Bronchial epithelial cell (primary cell): ENCODE measurements at regions not wholly inside any gene's neighbourhood (a gene's known extent, or its start where the extent isn't known, plus 50 kb on each side); places are given as distances from the start of the nearest gene placed in this dataset.
A peak's percentile ranks its signal among the peaks of the same experiment; 100 is the strongest.

Experiments
- DNase-seq: peaks from one replicate; pipeline ENCODE4 v3.0.0-alpha.2; 2010; ENCODE audit warnings: low read depth
- FAIRE-seq: peaks from 2 replicates; lab custom pipeline; 2011; peaks lifted over from hg19 to GRCh38; lab: Jason Lieb, UNC
- H3K27me3 ChIP-seq: 2 replicates; pipeline ENCODE4 v1.5.1; 2011; ENCODE audit warnings: low read length; ENCODE audit not compliant: control insufficient read depth, insufficient read depth
- H3K36me3 ChIP-seq: 2 replicates; pipeline ENCODE4 v1.5.1; 2011; ENCODE audit warnings: low read length; ENCODE audit not compliant: control insufficient read depth, insufficient read depth
- H3K4me3 ChIP-seq: 2 replicates; pipeline ENCODE4 v1.5.1; 2011; ENCODE audit warnings: mild to moderate bottlenecking, low read depth, low read length, control low read depth
- TF ChIP-seq, protein P1 (sequence below): IDR thresholded peaks from 2 replicates; pipeline ENCODE4 v1.5.1; 2011; ENCODE audit warnings: mild to moderate bottlenecking, moderate library complexity, low read length, control low read depth, inconsistent platforms; ENCODE audit not compliant: insufficient read depth, severe bottlenecking

DNA sequence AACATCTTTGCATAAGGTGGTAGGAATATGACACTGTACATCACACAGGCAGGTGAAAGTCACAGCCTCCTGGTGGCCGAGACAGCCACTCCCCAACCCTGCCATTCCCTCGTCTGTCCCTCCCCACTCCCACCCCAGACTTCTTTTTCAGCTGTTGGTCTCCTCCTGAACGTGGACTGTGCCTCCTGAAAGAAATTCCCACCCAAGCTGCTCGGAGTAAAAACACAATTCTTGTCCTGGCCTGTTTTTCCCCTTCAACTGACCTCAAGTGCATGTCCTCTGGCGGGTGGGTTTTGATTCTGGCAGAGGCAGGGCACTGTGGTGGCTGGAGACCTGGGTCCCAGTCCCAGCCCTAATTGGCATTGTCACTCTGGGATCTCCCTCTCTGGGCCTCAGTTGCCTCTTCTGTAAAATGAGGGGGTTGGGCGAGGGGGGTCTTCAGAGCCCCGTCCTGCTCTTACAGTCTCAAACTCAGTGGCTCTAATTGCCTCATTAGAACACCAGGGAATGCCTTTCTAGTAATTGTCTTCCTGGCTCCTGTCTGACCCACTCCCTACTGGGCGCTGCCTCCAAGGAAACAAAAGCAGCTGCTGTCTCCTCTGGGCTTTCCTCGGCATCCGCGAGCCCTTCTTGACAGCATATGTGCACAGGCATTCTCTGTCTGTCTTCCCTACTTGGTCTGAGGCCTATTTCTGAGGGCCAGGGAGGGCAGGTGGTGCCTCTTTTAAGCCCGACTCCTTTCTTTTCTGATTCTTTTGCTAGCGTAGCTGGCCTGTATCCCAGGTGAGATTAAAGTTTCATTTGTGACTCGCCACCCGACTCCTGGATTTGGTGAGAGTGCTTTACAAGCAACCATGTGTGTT is 186.6 kb upstream of the RMST start:
- DNase-seq (no peak), FAIRE-seq (no peak)
- TF ChIP-seq, protein P1, sequence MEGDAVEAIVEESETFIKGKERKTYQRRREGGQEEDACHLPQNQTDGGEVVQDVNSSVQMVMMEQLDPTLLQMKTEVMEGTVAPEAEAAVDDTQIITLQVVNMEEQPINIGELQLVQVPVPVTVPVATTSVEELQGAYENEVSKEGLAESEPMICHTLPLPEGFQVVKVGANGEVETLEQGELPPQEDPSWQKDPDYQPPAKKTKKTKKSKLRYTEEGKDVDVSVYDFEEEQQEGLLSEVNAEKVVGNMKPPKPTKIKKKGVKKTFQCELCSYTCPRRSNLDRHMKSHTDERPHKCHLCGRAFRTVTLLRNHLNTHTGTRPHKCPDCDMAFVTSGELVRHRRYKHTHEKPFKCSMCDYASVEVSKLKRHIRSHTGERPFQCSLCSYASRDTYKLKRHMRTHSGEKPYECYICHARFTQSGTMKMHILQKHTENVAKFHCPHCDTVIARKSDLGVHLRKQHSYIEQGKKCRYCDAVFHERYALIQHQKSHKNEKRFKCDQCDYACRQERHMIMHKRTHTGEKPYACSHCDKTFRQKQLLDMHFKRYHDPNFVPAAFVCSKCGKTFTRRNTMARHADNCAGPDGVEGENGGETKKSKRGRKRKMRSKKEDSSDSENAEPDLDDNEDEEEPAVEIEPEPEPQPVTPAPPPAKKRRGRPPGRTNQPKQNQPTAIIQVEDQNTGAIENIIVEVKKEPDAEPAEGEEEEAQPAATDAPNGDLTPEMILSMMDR: no peak
- peaks cover 3% of the 10 kb centered on the region for H3K27me3 ChIP-seq
- H3K36me3 ChIP-seq: no peaks in the 10 kb centered on the region
- H3K4me3 ChIP-seq: no peak overlapping the region

DNA sequence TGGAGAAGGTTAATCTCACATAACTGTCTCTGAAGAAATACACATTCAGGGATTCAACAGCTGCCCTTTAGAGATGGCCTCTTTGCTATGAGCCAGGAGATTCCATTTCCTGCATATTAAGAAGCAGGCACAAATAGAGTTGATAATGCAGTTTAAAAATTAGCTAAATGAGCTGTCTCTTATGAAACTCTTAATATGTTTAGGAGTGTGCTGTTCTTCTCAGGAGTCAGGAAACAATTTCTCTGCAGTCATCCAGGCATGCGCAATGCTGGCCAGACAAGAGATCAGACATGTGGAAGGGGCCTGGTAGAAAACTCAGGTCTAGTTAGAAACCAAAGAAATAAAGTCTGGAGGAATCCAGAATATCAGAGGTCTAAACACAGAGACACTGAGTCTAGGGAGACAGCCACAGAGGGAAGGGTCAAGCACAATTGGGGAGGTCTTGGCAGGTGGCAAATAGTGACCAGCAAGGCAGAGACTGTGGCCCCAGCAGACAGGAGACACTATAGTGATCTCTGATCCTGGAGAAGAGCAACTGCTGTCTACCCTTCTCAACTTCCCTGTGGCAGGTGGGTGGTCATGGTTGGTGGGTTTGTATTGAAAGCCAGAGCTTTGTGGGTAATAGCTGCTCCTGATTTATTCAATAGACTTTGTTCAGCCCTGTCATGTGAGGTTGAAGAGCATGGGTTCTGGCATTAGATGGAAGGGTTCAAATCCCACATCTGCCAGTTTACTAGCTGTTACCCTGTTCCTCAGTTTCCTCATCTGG is 185.8 kb upstream of the RMST start:
- Histone ChIP-seq H3K27me3 (peaks cover 3% of the 10 kb centered on the region), H3K36me3 (no peaks in the 10 kb centered on the region), H3K4me3 (no peak overlapping the region)
- TF ChIP-seq, protein P1: no peak
- peak; percentile 70 for FAIRE-seq
- no peak for DNase-seq

DNA sequence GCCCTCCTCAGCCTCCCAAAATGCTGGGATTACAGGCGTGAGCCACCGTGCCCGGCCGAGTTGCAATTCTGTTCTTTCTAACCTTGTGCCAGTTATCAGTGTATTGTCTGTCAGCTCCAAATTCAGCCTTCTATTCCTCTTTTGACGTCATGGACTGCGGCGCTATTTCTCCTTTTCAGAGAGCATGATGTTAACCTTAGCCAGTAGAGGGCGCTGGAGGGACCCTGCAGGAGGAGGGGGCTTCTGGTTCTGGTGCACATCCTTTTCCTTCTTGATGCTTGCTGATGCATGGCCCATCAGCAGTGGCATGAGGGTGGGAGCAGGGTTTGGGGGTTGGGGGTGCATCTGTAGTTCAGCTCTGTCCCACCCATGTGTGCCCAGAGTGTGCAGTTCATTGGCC is 179.3 kb upstream of the RMST start:
- FAIRE-seq: no peak
- Histone ChIP-seq H3K4me3 (no peak overlapping the region), H3K27me3 (no peaks in the 10 kb centered on the region), H3K36me3 (no peaks in the 10 kb centered on the region)
- DNase-seq: no peak
- TF ChIP-seq, protein P1: peak; percentile 12

DNA sequence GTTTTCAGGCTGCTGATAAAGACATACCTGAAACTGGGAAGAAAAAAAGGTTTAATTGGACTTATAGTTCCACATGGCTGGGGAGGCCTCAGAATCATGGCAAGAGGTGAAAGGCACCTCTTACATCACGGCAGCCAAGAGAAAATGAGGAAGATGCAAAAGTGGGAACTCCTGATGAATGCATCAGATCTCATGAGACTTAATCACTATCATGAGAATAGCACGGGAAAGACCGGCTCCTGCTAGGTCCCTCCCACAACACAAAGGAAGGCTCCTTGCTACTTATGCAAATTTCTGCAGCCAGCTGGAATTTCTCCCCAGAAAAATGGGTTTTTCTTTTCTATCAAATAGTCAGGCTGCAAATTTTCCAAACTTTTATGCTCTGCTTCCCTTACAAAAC is 174.1 kb upstream of the RMST start:
- FAIRE-seq: no peak
- Histone ChIP-seq H3K27me3 (no peaks in the 10 kb centered on the region), H3K4me3 (no peak overlapping the region), H3K36me3 (no peaks in the 10 kb centered on the region)
- no peak for DNase-seq
- TF ChIP-seq, protein P1: no peak

DNA sequence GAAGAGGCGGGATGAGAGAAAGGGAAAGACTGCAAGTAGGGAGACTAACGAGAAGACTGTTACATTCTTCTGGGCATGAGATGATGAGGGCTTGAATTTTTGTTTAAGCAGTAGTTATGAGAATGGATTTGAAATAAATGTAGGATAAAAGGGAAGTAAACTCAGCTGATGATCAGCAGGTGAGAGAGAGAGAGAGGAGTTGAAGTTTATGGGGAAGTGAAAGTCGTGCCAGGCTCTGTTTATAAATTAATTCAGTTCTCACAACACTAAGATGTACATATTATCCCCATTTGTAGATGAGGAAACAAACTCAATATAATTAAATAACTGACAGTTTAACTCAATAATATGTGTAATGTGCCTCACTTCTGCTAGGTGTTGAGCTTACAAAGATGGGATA is 170.0 kb upstream of the RMST start:
- Histone ChIP-seq H3K27me3 (no peaks in the 10 kb centered on the region), H3K4me3 (no peak overlapping the region), H3K36me3 (no peaks in the 10 kb centered on the region)
- TF ChIP-seq, protein P1: no peak
- FAIRE-seq: no peak
- DNase-seq: no peak
